Glutamatergic neuron (in vitro differentiated cells): ENCODE measurements at regions not wholly inside any gene's neighbourhood (a gene's known extent, or its start where the extent isn't known, plus 50 kb on each side); places are given as distances from the start of the nearest gene placed in this dataset.
A peak's percentile ranks its signal among the peaks of the same experiment; 100 is the strongest.

Experiments
- DNase-seq: peaks from one replicate; pipeline ENCODE4 v3.0.0; 2022
- H3K27ac Mint-ChIP-seq: one replicate; pipeline ENCODE4 v1.8.0; 2020; ENCODE audit warnings: mild to moderate bottlenecking, mixed read lengths, inconsistent platforms; ENCODE audit not compliant: unreplicated experiment
- H3K27me3 Mint-ChIP-seq: one replicate; pipeline ENCODE4 v1.8.0; 2020; ENCODE audit warnings: mild to moderate bottlenecking, moderate library complexity, mixed read lengths, inconsistent platforms; ENCODE audit not compliant: unreplicated experiment
- H3K36me3 Mint-ChIP-seq: one replicate; pipeline ENCODE4 v1.8.0; 2020; ENCODE audit warnings: mild to moderate bottlenecking, mixed read lengths, inconsistent platforms; ENCODE audit not compliant: unreplicated experiment
- H3K4me1 Mint-ChIP-seq: one replicate; pipeline ENCODE4 v1.8.0; 2020; ENCODE audit warnings: mild to moderate bottlenecking, low read depth, mixed read lengths, inconsistent platforms; ENCODE audit not compliant: unreplicated experiment
- H3K4me3 Mint-ChIP-seq: one replicate; pipeline ENCODE4 v1.8.0; 2020; ENCODE audit warnings: mild to moderate bottlenecking, mixed read lengths, inconsistent platforms; ENCODE audit not compliant: unreplicated experiment
- H3K9me3 Mint-ChIP-seq: one replicate; pipeline ENCODE4 v1.8.0; 2020; ENCODE audit warnings: mild to moderate bottlenecking, moderate library complexity, mixed read lengths, inconsistent platforms; ENCODE audit not compliant: unreplicated experiment
- TF ChIP-seq, protein P1 (sequence below): fragments of 200-600 bp; sonication (generic); IDR thresholded peaks from one replicate; pipeline ENCODE4 v1.5.0; 2021; ENCODE audit not compliant: partially characterized antibody, unreplicated experiment

DNA sequence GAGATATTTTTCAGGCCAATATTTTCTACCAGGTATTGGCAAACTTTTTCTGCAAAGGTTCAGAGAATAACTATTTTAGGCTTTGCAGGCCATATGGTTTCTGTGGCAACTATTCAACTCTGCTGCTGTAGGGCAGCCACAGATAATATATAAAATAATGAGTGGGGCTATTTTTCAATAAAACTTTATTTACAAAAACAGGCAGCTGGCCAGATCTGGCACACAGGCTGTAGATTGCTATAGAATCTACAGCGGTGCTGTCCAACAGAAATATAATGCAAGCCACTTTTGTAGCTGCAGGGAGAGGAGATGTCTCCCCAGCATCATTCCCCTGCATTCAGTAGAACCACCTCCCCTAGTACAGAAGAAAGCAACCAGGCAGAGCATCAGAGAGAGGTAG, 97.6 kb upstream of the BCOR start:
- Mint-ChIP-seq H3K4me3 (no peak overlapping the region), H3K36me3 (no peaks in the 10 kb centered on the region), H3K27ac (no peak overlapping the region), H3K4me1 (no peaks in the 10 kb centered on the region), H3K27me3 (no peaks in the 10 kb centered on the region), H3K9me3 (peaks cover 4% of the 10 kb centered on the region)
- no peak for DNase-seq
- TF ChIP-seq, protein P1, sequence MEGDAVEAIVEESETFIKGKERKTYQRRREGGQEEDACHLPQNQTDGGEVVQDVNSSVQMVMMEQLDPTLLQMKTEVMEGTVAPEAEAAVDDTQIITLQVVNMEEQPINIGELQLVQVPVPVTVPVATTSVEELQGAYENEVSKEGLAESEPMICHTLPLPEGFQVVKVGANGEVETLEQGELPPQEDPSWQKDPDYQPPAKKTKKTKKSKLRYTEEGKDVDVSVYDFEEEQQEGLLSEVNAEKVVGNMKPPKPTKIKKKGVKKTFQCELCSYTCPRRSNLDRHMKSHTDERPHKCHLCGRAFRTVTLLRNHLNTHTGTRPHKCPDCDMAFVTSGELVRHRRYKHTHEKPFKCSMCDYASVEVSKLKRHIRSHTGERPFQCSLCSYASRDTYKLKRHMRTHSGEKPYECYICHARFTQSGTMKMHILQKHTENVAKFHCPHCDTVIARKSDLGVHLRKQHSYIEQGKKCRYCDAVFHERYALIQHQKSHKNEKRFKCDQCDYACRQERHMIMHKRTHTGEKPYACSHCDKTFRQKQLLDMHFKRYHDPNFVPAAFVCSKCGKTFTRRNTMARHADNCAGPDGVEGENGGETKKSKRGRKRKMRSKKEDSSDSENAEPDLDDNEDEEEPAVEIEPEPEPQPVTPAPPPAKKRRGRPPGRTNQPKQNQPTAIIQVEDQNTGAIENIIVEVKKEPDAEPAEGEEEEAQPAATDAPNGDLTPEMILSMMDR = no peak

DNA sequence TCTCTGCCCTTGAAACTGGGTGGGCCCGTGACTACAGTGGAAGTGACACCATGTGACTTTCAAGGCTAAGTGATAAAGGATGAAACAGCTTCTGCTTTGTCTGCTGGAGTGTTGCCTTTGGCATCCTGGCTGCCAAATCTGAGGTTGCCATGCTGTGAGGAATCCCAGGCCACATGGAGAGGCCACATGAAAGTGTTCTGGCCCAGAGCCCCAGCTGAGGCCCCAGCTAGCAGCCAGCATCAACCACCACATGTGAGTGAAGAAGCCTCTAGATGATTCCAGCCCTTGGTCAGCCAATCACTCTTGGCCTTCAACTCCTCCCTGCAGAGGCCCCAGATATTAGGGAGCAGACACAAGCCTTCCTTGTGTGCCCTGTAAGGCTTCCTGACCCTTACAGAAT, 94.4 kb upstream of the BCOR start:
- H3K27ac Mint-ChIP-seq = no peak overlapping the region

DNA sequence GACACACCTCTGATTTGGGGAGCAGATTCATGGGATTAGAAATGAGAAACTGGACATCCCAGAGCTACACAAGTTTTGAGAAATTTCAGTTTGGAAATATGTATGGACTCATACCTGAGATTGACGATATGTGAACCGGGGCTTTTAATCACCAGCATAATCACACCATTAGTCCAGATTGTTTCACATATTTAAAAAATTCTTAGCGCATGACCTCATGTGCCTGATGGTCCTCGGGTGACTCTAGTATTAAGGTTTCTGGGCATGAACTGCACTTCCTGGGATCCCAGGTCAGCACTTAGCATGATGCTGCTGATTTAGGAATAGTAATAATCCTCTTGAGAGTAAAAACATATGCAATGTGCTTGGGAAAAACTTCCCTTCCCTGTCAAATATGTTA, 91.9 kb upstream of the BCOR start:
- peaks cover 6% of the 10 kb centered on the region for H3K36me3 Mint-ChIP-seq
- H3K4me3 Mint-ChIP-seq = no peak overlapping the region
- no peaks in the 10 kb centered on the region for H3K27me3 Mint-ChIP-seq
- peaks cover 14% of the 10 kb centered on the region for H3K4me1 Mint-ChIP-seq
- H3K9me3 Mint-ChIP-seq = peaks cover 7% of the 10 kb centered on the region
- peak overlapping the region; percentile 90 for H3K27ac Mint-ChIP-seq
- TF ChIP-seq, protein P1 = no peak
- DNase-seq = no peak

More for the DNA sequence above, 94.4 kb upstream of the BCOR start:
- peaks cover 2% of the 10 kb centered on the region for H3K9me3 Mint-ChIP-seq
- DNase-seq = no peak
- H3K4me1 Mint-ChIP-seq = peaks cover 14% of the 10 kb centered on the region
- TF ChIP-seq, protein P1 = no peak
- H3K4me3 Mint-ChIP-seq = no peak overlapping the region
- no peaks in the 10 kb centered on the region for H3K27me3 Mint-ChIP-seq
- H3K36me3 Mint-ChIP-seq = no peaks in the 10 kb centered on the region

DNA sequence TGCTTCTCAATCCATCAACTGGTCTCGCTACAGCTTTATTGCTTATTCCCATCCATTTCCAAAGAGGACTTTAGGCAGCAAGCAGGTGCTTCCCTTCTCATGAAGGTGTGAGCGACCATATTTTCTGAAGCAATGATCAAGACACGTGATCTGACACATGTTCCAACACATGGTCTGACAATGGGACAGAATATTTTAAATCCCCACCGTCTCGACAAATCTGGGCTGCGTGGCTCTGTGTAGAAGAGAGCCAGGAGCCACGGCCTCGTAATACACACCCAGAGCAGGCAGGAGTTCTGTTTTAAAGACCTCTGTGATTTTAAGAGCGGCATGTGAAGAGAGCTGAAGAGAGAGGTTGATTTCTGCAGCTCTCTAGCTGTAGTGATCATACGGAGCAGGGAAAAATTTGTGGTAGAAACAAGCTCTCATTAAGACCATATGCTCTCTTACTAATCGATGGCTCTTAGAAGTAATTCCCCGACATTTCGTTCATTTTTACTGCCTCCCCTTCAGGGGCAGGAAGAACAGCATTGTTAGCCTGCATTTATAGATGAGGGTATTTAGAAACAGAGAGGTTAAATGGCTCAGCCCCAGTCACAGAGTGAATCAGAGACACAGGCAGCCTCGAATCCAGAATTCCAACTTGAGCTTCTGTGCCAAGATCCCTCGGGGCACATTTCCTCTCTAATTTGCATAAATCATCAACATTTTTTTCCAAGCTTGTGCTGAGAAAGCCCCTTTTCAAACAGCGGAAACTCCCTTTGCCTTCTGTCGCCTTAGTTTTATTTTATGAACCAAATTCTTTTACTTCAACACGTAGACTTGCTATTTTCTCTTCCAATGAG, 91.0 kb upstream of the BCOR start:
- TF ChIP-seq, protein P1 = no peak
- DNase-seq = no peak
- Mint-ChIP-seq H3K9me3 (peaks cover 7% of the 10 kb centered on the region), H3K4me3 (peak overlapping the region; percentile 2), H3K36me3 (peaks cover 6% of the 10 kb centered on the region), H3K4me1 (peaks cover 14% of the 10 kb centered on the region), H3K27ac (peak overlapping the region; percentile 90), H3K27me3 (no peaks in the 10 kb centered on the region)

DNA sequence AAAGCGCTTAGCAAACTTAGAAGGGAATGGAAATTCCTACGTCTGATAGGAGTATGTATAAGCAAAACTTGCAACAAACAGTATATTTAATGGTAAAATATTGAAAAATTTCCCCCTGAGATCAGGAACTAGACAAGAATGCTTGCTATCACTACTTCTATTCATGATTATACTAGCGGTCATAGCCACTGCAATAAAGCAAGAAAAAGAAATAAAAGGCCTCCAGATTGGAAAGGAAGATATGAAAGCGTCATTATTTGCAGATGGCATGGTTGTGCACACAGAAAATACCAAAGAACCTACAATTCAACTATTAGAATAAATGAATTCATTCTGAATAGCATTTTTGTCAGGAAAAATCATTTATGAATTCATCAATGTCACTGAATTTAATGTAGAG, 87.2 kb upstream of the BCOR start:
- H3K27ac Mint-ChIP-seq = no peak overlapping the region
- H3K36me3 Mint-ChIP-seq = peaks cover 6% of the 10 kb centered on the region
- no peak for DNase-seq
- TF ChIP-seq, protein P1 = no peak
- no peaks in the 10 kb centered on the region for H3K27me3 Mint-ChIP-seq
- H3K4me3 Mint-ChIP-seq = no peak overlapping the region
- peaks cover 14% of the 10 kb centered on the region for H3K4me1 Mint-ChIP-seq
- H3K9me3 Mint-ChIP-seq = peaks cover 7% of the 10 kb centered on the region
